GM13976 (cell line): ENCODE measurements at regions not wholly inside any gene's neighbourhood (a gene's known extent, or its start where the extent isn't known, plus 50 kb on each side); places are given as distances from the start of the nearest gene placed in this dataset.
"Not testable (repeated sequence)": the region's sequence is repeated elsewhere in the genome, so short reads cannot be mapped to it uniquely, and the experiment has no call there.

Experiments used
- DNase-seq: peaks from one replicate; pipeline ENCODE4 v3.0.0; 2012; ENCODE audit warnings: low spot score
- CTCF ChIP-seq: IDR thresholded peaks from 2 replicates; pipeline ENCODE4 v1.5.1; 2012; ENCODE audit warnings: borderline replicate concordance, mild to moderate bottlenecking; ENCODE audit not compliant: insufficient read depth; ENCODE audit errors: extremely low read depth, missing control alignments, control extremely low read depth
- in situ Hi-C: fragments of 300-500 bp; cut with MboI; formaldehyde crosslinking; loops from one replicate; pipeline ENCODE4 v1.12.0; 2022; ENCODE audit warnings: low sequenced_read_pairs, mixed read lengths, inconsistent platforms; ENCODE audit not compliant: unreplicated experiment

GRCh38 chr4:103948244-103949018, 228.6 kb upstream of the TACR3 start:
- no peak for DNase-seq
- no peak for TF ChIP-seq CTCF
- in situ Hi-C loops, result no loop called here

GRCh38 chr4:103947617-103948016, 227.8 kb upstream of the TACR3 start:
- in situ Hi-C loops, result no loop called here
- DNase-seq, result no peak
- no peak for TF ChIP-seq CTCF

GRCh38 chr4:103946621-103947268, 227.0 kb upstream of the TACR3 start:
- in situ Hi-C loops, DNase-seq: not testable (repeated sequence)

GRCh38 chr4:103938488-103938887, 218.7 kb upstream of the TACR3 start:
- DNase-seq, result no peak
- no peak for TF ChIP-seq CTCF
- in situ Hi-C loops, result no loop called here

- TF ChIP-seq CTCF, result no peak
- DNase-seq, result no peak
- in situ Hi-C loops, result no loop called here
Measured at GRCh38 chr4:103936653-103937145, 216.9 kb upstream of the TACR3 start.

GRCh38 chr4:103934178-103934789, 214.5 kb upstream of the TACR3 start:
- in situ Hi-C loops, result no loop called here
- peak; percentile 63 for DNase-seq
- TF ChIP-seq CTCF, result peak; percentile 63

- no peak for TF ChIP-seq CTCF
- no peak for DNase-seq
- in situ Hi-C loops, result no loop called here
Measured at GRCh38 chr4:103928370-103928769, 208.6 kb upstream of the TACR3 start.
